Cortex of kidney (tissue), 1 donor: ENCODE measurements at regions not wholly inside any gene's neighbourhood (a gene's known extent, or its start where the extent isn't known, plus 50 kb on each side); places are given as distances from the start of the nearest gene placed in this dataset.

Experiments used
- DNase-seq: peaks from one replicate; lab custom pipeline; 2025; lab: John Stamatoyannopoulos, UW

DNA sequence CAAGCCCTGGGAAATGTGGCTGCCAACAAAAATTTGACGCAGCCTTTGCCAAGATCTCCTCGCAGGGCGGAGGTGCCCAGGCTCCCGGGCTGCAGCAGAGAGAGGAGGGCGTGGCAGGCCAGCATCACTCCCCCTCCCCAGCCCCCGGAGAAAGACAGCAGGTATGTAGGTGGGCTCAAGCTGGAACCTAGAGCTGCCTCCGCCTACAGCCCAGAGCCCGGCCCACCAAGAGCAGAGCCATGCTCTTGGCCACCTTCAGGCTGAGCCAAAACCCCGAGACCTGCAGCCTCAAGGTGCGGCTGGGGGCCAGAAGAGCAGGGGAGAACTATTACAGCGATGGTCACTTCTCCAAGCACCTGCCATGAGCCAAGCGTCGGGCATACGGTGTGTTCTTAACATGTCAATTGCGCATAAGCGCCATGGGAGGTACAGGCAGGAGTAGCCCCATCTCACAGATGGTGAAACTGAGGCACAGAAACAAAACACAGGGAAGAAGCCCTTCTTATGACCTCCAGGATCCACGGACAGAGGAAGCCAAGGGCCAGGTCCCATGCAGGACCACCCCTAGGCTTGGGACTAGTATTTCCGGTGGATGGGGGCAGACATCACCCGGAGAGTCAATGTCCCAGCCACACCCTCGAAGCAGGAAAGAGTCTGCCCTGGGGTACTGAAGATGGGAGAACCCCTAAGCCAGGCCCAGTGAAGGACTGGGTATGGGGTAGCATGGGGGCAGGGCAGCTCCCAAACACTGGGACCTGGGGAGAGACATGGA is 109.0 kb downstream of the NCOR2 start:
- DNase-seq = no peak

DNA sequence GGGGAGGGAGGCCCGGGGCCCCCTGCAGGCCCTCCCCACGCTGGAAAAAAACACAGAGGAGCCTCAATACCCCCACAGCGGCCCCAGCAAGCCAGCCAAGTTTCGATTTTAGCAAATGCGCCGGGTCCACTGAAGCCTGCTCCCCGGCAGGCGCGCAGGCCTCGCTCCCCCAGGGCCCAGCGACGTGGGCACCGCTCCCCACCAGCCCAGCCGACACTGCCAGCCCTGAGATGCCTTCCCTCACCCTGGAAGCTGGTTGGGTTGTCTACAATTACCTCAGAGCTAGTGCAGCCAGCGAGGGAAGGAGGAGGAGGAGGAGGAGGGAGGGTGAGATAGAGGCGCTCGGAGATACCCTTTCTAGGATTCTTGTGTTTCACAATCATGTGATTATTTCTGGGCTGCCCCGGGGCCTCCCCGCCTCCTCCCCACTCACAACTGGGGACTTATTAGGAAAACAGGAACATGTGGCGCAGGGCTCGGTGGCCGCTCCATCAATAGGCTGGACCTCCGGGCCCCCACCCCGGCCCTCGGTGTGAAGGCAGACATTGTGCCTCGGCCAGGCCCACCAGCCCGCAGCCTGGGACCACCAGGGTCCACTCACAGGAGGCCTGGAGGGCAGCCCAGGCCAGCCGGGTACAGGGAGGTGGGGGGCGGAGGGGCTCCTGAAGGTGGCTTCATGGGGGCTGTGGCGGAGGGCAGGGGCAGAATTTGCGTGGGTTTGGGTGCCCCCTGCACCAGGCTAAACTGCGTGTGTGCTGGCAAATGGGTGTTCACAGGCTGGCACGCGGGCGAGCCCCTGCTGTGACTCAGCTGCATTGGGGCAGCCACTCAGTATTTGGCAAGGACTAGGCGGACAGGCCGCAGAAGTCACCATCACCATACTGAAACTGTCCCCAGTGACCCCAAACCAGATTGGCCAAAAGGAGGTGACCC is 109.9 kb downstream of the NCOR2 start:
- DNase-seq = no peak

DNA sequence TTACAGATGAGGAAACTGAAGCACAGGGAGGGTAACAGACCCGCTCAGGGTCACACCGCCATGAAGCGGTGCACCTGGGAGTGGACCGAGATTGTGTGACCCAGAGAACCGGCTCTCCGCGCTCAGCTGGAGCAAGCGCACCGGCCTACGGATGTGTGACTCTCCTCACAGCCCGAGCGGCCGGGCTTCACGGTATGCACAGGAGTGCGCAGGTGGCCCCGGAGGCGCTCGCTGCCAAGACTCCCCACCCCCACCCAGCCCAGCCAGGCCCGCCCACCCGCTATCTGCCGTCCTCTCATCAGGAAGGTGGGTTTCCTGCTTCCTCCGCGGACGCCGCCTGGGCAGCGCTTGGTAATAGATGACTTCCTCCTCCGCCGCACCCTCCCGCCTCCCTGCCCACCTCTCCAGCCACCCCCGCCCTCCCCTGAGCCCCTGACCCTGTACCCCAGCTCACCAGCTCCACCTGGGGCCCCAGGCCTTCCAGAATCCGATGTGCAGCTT is 110.7 kb downstream of the NCOR2 start:
- no peak for DNase-seq

DNA sequence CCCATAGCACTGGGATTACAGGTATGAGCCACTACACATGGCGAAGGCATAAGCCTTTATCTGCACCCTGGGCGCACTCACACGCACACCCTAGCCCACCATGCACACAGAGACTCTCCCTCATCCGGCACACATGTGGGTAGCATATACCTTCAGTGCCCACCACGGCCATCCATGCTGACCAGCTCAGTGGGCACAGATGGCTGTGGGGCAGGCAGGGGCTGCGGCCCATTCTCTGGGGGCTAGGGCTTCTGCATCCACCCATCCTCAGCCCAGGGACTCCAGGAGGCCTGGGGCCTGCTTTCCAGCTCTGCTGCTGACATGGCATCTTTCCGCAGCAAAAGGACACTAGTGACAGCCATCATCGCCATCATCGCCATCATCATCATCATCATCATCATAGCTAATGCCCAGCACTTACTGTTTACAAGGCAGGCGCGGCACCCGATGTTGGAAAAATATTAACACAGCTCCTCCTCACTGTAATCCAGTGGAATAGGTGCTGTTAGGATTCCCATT is 111.2 kb downstream of the NCOR2 start:
- no peak for DNase-seq

DNA sequence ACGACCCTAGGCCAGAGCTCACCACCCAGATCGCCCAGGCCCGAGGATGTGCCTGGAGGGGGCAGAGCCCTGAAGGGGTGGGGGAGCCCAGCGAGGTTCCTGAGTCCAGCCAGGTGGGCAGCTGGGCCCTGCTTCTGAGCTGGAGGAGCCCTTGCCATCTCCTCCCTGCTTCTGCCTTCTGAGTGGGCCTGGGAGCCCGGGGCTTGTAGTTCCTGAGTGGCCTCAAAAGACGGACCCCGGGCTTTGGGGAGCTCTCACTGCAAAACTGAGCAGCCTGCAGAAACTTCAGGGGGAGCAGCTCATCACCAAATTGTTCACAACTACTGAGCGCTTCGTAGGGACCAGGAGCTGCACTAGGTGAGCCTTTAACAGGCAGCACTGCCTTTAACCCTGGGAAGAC is 112.1 kb downstream of the NCOR2 start:
- no peak for DNase-seq

DNA sequence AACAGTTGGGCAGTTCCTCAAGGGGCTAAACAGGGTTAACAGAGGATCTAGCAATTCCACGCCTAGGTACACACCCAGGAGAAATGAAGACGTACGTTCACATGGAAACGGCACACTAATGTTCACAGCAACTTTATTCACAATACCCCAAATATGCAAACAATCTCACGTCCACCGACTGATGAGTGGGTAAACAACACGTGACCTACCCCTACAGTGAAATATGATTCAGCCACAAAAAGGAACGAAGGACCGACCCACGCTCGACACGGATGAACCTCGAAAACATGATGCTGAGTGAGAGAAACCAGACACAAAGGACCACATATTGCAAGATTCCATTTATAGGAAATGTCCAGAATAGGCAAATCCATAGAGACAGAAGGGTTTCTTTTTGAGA is 112.7 kb downstream of the NCOR2 start:
- DNase-seq = no peak

DNA sequence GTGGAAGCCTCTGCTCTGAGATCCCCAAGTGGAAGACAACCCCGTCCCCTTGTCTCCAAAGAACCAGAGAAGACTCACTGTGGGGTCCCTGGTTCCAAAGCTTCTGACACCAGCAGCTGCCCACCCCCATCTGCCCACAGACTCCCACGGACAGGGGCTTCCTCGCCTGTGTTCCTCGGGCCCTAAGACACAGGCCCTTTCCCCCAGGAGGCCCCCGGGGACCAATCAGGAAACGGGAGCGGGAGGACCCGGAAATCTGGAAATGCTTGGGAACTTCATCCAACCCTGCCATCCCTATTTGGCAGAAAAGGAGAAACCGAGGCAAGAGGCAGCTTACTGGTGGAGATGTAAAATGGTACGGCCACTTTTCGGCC is 113.1 kb downstream of the NCOR2 start:
- DNase-seq = no peak

DNA sequence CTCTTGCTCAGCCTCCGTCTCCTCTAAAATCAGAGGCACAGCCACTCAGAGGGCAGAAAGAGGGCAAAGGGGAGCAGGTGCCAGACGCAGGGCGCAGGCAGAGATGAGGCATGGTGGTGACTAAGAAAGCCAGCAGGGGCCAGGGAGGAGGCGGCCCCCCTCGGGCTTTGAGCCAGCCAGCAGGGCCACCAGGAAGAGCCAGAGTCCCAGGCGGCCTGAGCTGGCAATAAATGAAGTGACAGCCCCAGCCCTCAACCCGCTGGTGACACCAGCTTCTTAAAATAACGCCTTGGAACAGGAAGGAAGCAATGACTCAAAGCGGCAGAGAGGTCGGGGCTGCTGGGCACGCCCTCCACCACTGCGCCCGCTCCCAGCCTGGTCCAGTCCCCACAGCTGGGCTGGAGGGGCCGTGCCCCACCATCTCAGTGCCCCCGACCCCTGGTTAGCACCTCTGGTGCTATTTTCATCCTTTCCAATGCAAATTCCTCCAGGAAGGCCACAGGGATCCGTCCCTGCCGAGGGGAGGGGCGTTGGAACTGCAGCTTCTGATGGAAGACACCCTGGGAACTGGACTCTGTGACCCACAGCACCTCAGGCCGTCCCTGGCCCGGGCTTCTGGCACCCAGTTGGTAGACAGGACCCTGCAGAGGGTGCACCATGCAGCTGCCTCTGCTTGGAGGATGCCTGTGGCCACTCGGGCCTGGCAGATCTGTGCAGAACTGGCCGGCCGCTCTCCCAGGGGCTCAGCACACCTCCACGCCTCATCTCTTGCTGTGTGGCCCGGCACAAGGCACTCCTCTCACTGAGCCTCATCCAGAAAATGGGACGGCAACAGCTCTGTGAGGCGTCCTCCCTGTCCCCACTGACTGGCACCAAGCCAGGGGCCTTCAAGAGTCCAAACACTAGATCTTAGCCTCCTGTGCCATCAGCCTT is 113.7 kb downstream of the NCOR2 start:
- DNase-seq = no peak

DNA sequence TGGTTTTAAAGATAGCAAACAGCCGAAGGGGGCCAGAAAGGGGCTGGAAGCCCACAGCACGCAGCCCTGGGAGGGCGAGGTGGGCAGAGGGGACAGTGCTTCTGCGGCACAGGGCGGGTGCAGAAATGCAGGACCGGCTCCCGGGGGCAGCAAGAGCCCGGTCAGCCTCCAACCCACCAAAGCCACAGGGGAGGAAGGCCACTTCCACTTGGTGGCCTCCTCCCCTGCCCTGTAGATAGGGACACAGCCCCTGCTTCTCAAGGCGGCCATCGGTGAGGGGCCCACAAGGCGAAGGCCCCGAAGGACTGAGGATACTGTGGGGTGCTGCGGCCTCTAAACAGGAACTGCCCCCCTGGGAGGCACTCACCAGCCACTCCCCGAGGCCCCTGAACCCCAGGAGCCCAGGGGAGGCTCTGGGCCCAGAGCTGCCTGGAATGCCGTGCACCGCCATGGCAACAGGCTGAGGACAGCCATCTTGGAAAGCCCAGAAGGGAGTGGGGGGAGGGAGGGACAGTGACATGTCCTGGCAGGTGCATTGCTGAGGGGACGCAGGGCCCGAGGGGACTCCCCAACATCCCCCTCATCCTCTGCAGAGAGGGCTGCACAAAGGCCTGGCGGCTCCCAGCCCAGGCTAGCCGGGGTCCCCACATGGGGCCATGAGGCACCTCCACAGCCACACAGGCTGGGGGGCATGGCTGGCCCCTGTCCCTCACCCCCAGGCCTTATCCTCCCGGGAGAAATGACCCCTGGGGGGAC is 114.7 kb downstream of the NCOR2 start:
- no peak for DNase-seq

DNA sequence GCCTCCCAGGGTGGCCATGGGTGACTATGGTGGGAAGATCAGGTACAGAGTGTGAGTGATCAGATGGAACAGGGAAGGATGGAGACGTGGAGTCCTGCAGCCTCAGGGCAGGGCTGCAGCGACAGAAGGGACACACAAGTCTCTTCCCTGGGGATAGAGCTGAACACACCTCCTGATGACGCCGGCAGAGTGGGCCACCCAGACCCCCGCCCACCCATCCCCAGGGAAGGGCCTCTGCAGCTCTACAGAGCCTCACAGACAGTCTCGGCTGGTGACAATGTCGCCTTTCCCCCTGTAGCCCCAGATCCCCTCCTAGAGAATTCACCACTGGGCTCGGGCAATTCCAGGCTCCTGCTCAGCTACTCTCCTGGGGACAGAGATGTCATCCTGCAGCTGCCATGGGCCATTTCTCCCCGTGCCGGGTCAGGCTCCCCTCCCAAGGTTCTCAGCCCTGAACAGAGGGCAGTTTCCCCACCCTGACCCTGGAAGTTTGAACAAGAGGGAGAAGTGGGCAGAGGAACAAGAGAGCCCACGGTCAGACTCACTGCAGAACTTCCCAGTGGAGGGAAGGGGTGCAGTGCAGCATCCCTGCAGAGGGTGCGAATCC is 115.7 kb downstream of the NCOR2 start:
- no peak for DNase-seq

DNA sequence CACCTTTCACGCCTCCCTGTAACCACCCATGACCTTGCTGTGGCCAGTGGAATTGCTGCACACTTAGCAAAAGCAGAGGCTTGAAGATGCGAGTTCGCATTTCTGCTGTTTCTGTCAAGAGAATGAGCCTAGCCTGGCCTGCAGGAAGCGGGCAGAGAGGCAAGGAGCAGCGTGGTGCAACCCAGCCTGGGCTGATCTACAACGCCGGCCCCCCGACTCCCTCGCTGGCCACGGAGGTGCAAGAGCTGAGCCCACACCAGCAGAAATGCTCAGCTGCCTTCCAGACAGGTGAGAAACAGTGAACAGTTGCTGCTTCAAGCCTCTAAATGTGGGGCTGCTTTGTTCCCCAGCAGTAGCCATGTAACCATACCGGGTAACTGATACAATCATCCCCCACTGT is 116.4 kb downstream of the NCOR2 start:
- DNase-seq = no peak

DNA sequence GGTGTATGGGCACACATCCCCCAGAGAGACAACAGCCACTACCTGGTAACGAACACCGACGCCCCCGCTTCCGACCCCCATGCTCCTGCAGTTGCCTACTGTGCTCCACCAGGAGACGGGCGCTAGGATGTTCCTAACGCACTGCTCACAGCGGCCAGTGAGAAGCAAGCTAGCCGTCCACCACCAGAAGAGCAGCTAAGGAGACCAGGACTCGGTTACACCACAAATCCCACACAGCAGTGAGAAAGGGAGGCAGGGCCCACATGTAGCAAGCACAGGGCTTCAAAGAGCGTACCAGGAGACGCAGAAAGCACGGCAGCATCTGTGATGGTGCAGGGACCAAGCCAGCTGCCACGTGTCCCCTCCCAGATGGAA is 117.0 kb downstream of the NCOR2 start:
- DNase-seq = no peak

DNA sequence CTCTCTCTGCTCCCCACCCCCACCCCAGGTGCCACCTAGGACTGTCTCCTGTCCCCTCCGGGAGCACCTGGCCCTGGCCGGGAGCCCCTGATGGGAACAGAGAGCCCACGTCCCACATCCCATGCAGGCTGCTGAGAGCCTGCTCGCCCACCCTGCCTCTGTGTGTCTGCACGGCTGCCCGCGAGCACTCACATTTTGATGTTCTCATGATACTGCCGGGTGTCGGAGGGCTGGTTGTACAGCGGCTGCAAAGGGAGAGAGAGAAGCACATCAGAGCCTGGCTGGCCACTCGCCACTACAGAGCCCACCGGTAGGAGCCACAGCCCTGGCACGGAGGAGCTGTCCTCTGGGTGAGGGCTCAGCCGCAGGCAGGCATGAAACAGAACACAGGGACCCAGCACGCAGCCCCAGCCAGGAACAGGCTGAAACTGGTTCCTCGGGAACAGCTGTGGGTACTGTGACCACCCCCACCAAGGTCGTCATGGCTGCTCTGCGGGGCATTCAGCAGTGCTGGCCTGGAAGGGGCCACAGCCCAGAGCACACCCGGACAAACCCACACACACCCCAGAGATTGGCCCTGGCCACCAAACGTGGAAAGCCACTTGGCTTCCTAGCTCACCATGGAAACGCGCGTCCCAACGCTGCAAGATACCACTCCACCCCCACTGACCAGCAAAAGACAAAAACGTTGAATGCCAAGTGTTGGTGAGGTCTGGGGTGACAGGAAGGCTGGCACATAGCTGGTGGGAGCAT is 117.6 kb downstream of the NCOR2 start:
- no peak for DNase-seq

DNA sequence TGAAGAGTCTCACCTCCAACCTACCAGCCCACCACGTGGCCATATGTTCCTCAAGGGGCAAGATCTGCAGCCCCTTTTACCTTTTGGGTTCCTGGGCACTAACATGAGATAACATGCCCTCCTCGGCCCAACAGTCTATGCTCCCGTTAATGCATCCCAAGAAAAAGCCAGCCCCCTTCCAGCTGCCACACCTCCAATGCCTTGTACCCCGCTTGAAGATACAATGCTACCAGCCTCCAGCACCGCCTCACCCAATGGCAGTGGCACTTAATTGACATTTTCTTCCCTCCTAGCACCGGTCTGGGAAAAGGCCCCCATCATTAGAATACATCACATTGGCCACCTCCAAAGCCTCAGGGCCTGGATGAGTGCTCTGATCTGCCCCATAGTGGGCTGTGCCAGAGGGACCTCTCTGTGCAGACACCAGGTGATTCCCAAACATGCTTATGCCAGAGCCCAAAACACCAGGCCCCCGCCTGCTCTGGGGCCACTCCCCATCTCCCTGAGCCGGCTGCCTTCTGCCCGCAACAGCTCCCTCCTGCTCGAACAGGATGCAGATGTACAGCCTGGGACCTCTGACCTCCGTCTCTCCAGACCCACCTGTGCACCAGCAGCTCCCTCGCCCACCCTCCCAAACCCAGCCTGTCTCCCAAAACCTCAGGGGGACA is 118.3 kb downstream of the NCOR2 start:
- no peak for DNase-seq

DNA sequence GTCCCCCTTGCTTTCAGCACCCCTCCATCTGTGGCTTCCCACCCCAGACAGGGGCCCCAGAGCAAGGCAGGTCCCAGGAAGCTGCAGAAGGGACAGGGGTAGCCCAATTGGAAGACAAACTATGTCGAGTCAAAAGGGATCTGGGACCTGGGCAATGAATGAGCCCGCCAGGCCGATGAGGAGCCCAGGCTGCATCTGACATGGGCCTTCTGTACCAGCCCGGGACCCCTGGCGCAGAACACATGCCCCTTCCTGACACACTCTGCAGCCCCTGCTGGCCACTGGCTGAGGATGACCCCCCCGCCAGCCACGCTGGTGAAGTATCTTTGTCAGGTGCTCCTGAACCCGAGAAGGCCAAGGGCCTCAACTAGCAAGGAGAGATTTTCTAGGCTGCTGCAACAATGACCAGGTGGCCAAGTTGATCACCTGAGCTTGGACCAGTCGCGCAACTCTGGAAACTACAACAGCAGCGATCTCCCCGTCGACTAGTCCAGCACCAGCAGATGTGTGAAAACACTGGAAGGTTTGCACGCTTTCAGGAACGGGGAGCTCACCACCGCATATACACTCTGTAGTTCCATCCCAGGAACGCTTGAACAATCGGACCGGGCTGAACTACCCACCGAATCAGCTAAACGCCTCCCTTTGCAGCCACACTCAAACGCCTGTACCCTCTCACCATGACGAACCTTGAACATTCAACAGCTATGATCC is 119.0 kb downstream of the NCOR2 start:
- DNase-seq = no peak

DNA sequence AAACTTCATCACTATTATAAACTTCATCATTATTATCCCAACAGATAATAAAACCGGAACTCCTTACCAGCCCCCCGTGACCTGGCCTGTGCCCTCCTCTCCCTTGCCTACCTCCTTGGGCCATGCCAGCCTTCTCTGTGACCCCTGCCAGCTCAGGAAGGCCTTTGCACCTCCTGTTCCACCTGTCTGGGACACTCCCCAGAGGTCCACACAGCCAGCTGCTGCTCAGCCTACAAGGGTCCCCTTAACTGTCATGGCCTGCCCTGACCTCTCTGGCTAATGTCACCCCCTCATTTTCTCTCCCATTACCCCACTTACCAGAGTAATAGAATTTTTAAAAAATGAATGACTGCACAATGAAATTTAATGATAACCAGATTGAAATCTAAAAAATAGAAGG is 121.0 kb downstream of the NCOR2 start:
- no peak for DNase-seq

DNA sequence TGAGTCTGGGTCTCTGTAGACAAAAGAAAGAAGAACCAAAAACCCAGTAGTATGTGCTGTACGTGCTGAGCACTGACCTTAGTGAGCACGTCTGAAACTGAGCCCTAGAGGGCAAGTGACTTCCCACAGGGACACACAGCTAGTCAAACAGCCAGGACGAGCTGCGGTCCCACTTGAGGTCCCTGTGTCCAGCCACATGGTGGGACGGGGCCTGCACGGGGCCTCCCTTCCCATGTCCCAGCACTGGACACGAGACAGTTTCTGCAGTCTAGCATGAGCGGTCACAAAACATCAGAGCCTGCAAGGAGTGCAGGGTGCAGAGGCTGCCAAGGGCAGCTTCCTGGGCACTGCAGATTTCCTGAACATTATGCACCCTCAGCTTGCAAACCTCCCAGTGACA is 121.6 kb downstream of the NCOR2 start:
- DNase-seq = no peak

DNA sequence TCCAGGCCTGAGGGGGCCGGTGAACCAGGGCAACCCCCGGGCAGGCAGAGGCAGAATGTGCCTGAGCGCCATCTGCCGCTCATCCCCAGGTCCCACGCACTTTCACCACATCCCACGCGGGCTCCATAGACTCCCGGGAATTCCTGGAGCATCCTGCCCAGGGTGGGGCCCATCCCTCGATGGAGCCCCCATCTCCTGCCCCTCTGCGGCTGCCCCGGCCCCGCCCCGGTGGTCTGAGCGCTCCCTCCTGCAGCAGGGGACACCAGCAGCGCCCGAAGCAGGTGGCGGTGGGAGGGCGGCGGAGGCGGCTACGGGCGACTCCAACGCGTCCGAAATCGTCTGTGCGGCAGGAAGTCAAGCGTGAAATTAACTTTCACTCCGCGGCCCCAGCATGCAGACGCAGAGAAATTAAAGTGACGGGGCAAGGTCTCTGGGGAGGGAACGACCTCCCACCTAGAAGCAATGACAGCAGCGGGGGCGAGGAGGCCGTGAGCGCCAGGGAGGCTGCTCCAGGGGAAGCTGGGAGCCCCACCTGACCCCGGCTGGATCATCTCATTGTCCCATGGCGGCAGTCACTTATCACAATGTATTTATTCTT is 122.2 kb downstream of the NCOR2 start:
- DNase-seq = no peak
